KMS-11 (cell line): ENCODE measurements at regions not wholly inside any gene's neighbourhood (a gene's known extent, or its start where the extent isn't known, plus 50 kb on each side); places are given as distances from the start of the nearest gene placed in this dataset.

Experiments used
- H2AFZ ChIP-seq: fragments of 200-600 bp; sonication (generic); 2 replicates; pipeline ENCODE4 v1.6.1; 2016; ENCODE audit warnings: antibody characterized with exemption, mixed run types, low read depth
- H3K27ac ChIP-seq: fragments of 200-600 bp; sonication (generic); 2 replicates; pipeline ENCODE4 v1.6.1; 2016; ENCODE audit warnings: mild to moderate bottlenecking, mixed run types
- H3K27me3 ChIP-seq: fragments of 200-600 bp; sonication (generic); 2 replicates; pipeline ENCODE4 v1.6.1; 2017; ENCODE audit warnings: mild to moderate bottlenecking, low read depth, mixed run types, moderate library complexity; ENCODE audit not compliant: insufficient read depth
- H3K36me3 ChIP-seq: fragments of 200-600 bp; sonication (generic); 2 replicates; pipeline ENCODE4 v1.6.1; 2017; ENCODE audit warnings: mild to moderate bottlenecking, mixed run types; ENCODE audit not compliant: insufficient read depth
- H3K4me1 ChIP-seq: fragments of 200-600 bp; sonication (generic); 2 replicates; pipeline ENCODE4 v1.6.1; 2016; ENCODE audit warnings: mild to moderate bottlenecking, low read depth, mixed run types; ENCODE audit not compliant: poor library complexity, severe bottlenecking
- H3K4me2 ChIP-seq: fragments of 200-600 bp; sonication (generic); 2 replicates; pipeline ENCODE4 v1.7.0; 2016; ENCODE audit warnings: mild to moderate bottlenecking, mixed run types
- H3K4me3 ChIP-seq: fragments of 200-600 bp; sonication (generic); IDR thresholded peaks from 2 replicates; pipeline ENCODE4 v1.6.1; 2017; ENCODE audit warnings: low read depth, low read length, mixed read lengths; ENCODE audit not compliant: insufficient read depth
- H3K79me2 ChIP-seq: fragments of 200-600 bp; sonication (generic); 2 replicates; pipeline ENCODE4 v1.6.1; 2016; ENCODE audit warnings: low read depth, mixed run types; ENCODE audit not compliant: insufficient read depth
- H3K9ac ChIP-seq: fragments of 200-600 bp; sonication (generic); 2 replicates; pipeline ENCODE4 v1.6.1; 2016; ENCODE audit warnings: mild to moderate bottlenecking, mixed run types
- H4K20me1 ChIP-seq: fragments of 200-600 bp; sonication (generic); 2 replicates; pipeline ENCODE4 v1.6.1; 2016; ENCODE audit warnings: mild to moderate bottlenecking, mixed run types; ENCODE audit not compliant: insufficient read depth
- TF ChIP-seq, protein P1 (sequence below): fragments of 200-600 bp; sonication (generic); conservative IDR thresholded peaks from 2 replicates; pipeline ENCODE4 v1.6.1; 2017; ENCODE audit warnings: low read depth, mild to moderate bottlenecking, antibody characterized with exemption, low read length, moderate library complexity, mixed read lengths

DNA sequence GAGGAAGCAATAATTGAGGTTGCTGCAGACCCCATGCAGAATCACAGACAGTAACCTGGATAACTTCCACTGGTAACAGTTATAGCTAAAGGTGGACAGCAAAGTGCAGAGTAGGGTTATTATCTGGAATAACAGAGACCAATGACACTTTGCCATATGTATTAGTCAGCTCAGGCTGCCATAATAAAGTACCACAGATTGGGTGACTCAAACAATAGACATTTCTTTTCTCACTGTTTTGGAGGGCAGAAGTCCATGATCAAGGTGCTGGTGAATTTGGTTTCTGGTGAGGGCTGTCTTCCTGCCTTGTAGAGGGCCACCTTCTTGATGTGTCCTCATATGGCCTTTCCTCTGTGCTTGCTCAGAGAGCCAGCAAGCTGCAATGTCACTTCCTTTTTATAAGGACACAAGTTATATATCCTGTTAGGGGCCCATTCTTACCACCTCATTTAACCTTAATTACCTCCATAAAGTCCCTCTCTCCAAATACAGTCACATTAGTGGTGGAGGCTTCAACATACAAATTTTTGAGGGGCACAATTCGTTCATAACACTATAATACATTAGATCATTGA lies 191.0 kb upstream of the LRP1B start:
- H3K79me2 ChIP-seq: no peaks in the 10 kb centered on the region
- no peaks in the 10 kb centered on the region for H3K27me3 ChIP-seq
- no peak overlapping the region for H3K27ac ChIP-seq
- no peak overlapping the region for H2AFZ ChIP-seq
- no peaks in the 10 kb centered on the region for H3K4me1 ChIP-seq
- H3K4me2 ChIP-seq: no peak overlapping the region
- no peak overlapping the region for H3K9ac ChIP-seq
- no peaks in the 10 kb centered on the region for H3K36me3 ChIP-seq
- TF ChIP-seq, protein P1, sequence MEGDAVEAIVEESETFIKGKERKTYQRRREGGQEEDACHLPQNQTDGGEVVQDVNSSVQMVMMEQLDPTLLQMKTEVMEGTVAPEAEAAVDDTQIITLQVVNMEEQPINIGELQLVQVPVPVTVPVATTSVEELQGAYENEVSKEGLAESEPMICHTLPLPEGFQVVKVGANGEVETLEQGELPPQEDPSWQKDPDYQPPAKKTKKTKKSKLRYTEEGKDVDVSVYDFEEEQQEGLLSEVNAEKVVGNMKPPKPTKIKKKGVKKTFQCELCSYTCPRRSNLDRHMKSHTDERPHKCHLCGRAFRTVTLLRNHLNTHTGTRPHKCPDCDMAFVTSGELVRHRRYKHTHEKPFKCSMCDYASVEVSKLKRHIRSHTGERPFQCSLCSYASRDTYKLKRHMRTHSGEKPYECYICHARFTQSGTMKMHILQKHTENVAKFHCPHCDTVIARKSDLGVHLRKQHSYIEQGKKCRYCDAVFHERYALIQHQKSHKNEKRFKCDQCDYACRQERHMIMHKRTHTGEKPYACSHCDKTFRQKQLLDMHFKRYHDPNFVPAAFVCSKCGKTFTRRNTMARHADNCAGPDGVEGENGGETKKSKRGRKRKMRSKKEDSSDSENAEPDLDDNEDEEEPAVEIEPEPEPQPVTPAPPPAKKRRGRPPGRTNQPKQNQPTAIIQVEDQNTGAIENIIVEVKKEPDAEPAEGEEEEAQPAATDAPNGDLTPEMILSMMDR: no peak
- no peak overlapping the region for H3K4me3 ChIP-seq
- no peaks in the 10 kb centered on the region for H4K20me1 ChIP-seq

DNA sequence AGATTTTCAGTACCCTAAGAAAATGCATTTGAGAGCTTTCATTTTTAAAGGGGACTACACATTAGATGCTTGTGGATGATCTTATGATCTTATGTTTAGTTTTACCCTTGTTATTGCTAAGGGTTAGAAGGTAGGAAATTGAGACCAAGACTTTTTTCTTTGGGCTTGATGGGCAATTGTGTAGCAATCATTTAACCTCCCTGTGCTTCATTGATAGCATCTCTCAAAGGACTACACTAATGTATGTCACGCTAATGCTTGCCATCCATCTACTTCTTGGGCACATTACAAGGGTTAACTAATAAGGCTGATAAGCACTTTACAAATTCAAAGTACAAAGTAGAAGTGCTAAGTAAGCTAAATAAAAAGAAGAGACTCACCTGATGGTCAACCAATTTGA lies 189.3 kb upstream of the LRP1B start:
- H2AFZ ChIP-seq: no peak overlapping the region
- no peak overlapping the region for H3K9ac ChIP-seq
- no peak overlapping the region for H3K4me2 ChIP-seq
- H3K27ac ChIP-seq: no peak overlapping the region
- H3K4me1 ChIP-seq: no peaks in the 10 kb centered on the region
- TF ChIP-seq, protein P1: no peak
- no peaks in the 10 kb centered on the region for H4K20me1 ChIP-seq
- no peaks in the 10 kb centered on the region for H3K36me3 ChIP-seq
- H3K4me3 ChIP-seq: no peak overlapping the region
- no peaks in the 10 kb centered on the region for H3K79me2 ChIP-seq
- no peaks in the 10 kb centered on the region for H3K27me3 ChIP-seq

DNA sequence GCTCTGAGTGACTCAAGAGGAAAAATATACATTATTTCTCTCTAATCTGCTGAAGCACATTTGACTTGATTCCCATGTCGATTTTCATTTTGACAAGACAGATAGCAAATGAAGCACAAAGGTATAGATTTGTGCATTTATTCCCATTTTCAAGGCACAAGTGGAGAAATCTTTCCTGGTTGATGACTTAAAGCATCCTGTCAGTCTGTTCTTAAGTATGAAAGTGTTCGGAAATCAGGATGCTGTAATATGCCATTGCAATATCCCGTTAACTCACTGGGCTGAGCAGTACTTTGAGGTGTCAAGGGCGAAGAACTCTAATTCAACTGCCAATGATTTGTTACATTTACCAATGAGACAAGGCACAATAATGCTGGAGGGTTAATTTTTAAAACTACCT lies 185.2 kb upstream of the LRP1B start:
- Histone ChIP-seq H3K4me1 (no peaks in the 10 kb centered on the region), H2AFZ (no peak overlapping the region), H3K27me3 (no peaks in the 10 kb centered on the region), H3K9ac (no peak overlapping the region), H3K4me2 (no peak overlapping the region), H3K27ac (no peak overlapping the region), H3K36me3 (no peaks in the 10 kb centered on the region), H3K4me3 (no peak overlapping the region), H4K20me1 (no peaks in the 10 kb centered on the region), H3K79me2 (no peaks in the 10 kb centered on the region)
- TF ChIP-seq, protein P1: no peak

DNA sequence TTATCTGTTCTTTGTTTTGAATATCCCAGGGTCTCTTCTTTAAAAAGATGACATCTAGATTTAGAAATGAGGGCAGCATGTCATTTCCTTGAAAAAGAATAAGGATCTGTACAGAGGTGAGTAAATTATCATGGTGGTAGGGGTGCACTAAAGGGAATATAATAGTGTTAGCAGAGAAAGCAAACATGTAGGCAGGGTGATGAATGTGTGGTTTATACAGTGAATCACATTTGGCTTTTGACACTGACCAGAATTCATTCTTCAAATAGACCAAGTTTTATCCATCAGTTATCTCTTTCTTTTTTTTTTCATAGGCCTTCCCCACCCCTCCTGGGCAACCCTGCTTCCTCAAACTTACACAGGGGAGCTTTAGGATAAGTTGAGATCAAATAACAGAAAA lies 184.5 kb upstream of the LRP1B start:
- Histone ChIP-seq H2AFZ (no peak overlapping the region), H3K4me1 (no peaks in the 10 kb centered on the region), H3K27me3 (no peaks in the 10 kb centered on the region), H3K4me2 (no peak overlapping the region), H3K79me2 (no peaks in the 10 kb centered on the region), H3K9ac (no peak overlapping the region), H3K4me3 (no peak overlapping the region), H4K20me1 (no peaks in the 10 kb centered on the region), H3K27ac (no peak overlapping the region), H3K36me3 (no peaks in the 10 kb centered on the region)
- TF ChIP-seq, protein P1: no peak
